Astrocyte of the cerebellum (primary cell): ENCODE measurements at regions not wholly inside any gene's neighbourhood (a gene's known extent, or its start where the extent isn't known, plus 50 kb on each side); places are given as distances from the start of the nearest gene placed in this dataset.

Source experiments
- DNase-seq: peaks from one replicate; pipeline ENCODE4 v3.0.0-alpha.2; 2011; ENCODE audit warnings: low read depth
- H3K4me3 ChIP-seq: 2 replicates; pipeline ENCODE4 v1.5.1; 2011; ENCODE audit warnings: mild to moderate bottlenecking, low read depth, low read length, moderate library complexity
- in situ Hi-C: cut with HindIII; loops from 2 replicates; pipeline ENCODE4 v1.10.0; 2017; ENCODE audit warnings: low sequenced_read_pairs
- TF ChIP-seq, protein P1 (sequence below): IDR thresholded peaks from 2 replicates; pipeline ENCODE4 v1.5.1; 2012; ENCODE audit warnings: low read length, low read depth, moderate library complexity, mild to moderate bottlenecking; ENCODE audit errors: missing control alignments

DNA sequence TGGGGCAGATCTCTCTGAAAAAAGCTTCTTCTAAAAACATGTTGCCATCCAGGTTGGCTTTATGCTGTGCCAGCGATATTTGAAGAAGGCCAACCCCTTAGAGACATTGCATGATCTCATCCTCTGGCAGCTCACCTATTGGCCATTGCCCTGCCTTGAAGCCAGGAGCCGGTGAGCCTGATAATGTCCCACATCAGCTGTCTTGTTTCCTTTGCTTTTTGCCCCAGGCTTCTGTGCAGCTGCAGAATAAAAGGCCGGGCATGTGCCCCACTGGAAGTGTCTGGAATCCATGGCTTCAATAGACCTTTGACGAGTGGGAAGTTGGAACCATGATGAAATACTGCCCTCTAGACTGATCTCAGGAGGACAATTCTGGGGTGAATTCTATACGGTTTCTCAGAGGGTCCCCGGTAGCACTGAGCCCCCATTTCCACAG lies 523.5 kb upstream of the ZEB2 start:
- in situ Hi-C loops: no loop called here
- no peak overlapping the region for H3K4me3 ChIP-seq
- TF ChIP-seq, protein P1, sequence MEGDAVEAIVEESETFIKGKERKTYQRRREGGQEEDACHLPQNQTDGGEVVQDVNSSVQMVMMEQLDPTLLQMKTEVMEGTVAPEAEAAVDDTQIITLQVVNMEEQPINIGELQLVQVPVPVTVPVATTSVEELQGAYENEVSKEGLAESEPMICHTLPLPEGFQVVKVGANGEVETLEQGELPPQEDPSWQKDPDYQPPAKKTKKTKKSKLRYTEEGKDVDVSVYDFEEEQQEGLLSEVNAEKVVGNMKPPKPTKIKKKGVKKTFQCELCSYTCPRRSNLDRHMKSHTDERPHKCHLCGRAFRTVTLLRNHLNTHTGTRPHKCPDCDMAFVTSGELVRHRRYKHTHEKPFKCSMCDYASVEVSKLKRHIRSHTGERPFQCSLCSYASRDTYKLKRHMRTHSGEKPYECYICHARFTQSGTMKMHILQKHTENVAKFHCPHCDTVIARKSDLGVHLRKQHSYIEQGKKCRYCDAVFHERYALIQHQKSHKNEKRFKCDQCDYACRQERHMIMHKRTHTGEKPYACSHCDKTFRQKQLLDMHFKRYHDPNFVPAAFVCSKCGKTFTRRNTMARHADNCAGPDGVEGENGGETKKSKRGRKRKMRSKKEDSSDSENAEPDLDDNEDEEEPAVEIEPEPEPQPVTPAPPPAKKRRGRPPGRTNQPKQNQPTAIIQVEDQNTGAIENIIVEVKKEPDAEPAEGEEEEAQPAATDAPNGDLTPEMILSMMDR: no peak
- no peak for DNase-seq

- DNase-seq: no peak
- in situ Hi-C loops: no loop called here
- H3K4me3 ChIP-seq: no peak overlapping the region
- TF ChIP-seq, protein P1: no peak
These were observed 521.8 kb upstream of the ZEB2 start for GRCh38 chr2:145041706-145042105.

DNA sequence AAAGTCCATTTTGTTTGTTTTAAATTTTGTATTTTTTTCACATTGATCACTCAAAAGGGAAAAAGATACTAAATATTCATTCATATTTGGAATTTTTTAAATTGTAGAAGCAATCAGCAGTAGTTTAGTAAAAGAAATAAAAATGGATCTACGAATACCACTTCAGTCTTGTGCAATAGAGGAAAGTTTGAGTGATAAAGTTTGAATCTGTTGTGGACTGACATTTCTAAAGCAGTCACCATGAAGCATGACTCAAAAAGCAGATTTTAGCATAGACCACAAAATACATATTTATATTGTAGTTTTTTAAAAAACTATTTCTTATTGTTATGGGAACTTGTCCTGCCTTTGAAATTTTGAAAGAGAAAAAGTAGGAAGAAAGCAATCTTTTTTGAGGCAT lies 520.5 kb upstream of the ZEB2 start:
- H3K4me3 ChIP-seq: no peak overlapping the region
- no peak for DNase-seq
- TF ChIP-seq, protein P1: no peak
- in situ Hi-C loops: no loop called here

- H3K4me3 ChIP-seq: no peak overlapping the region
- TF ChIP-seq, protein P1: no peak
- no peak for DNase-seq
- in situ Hi-C loops: no loop called here
These were observed 518.2 kb upstream of the ZEB2 start for GRCh38 chr2:145038041-145038525.

DNA sequence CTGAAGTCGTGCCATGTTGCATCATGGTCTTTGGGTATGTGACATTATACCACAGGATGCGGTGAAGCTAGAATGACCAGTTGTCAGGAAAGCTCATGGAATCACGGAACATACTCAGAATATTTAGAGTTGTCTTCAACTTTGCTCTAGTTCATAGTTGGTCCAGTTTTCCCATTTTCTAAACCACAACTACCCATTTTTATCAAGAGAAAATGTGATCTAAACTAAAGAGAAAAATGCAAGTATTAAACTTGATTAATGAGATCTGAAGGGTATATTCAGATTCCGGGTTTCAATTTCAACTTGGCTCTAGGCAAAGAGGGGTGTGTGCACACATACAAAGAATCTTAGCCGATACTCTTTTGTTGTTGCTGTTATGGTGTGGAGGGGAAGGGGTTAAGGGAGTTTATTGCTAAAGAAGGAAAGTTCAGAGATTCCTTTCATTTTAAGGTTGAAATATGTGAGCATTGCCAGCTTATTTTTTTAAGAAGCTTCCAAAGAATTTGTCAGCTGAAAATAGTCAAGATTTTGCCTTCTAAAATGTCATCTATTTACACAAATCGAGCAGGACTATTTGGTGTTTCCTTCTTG lies 516.6 kb upstream of the ZEB2 start:
- TF ChIP-seq, protein P1: no peak
- DNase-seq: no peak
- no peak overlapping the region for H3K4me3 ChIP-seq
- in situ Hi-C loops: no loop called here

- DNase-seq: no peak
- TF ChIP-seq, protein P1: no peak
- no peak overlapping the region for H3K4me3 ChIP-seq
- in situ Hi-C loops: no loop called here
These were observed 514.6 kb upstream of the ZEB2 start for GRCh38 chr2:145034511-145034910.
